ENCODE measurements at regions not wholly inside any gene's neighbourhood (a gene's known extent, or its start where the extent isn't known, plus 50 kb on each side); places are given as distances from the start of the nearest gene placed in this dataset.

DNA sequence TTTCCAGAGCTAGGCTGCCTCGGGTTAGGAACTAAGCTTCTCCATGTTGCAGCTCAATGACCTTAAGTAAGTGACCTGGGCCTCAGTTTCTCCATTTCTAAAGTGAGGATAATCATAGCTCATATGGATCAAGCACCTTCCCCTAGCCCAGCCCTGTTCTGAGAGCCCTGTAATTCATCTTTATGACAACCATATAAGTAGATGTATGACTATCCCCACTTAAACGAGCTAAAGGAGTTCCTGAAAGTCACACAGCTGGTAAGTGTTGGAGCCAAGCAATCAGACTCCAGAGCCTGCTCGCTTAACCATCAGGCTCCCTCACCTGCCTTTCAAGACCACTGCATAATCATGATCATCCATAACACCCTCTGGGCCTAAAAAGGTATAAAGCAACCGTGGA lies 135.4 kb downstream of the SP3 start:
- H3K4me3 ChIP-seq (ENCODE audit: low read depth, low read length), result no peak overlapping the region
- DNase-seq (ENCODE audit: low read depth), result no peak
- TF ChIP-seq CTCF (conservative IDR thresholded peaks at IDR 0.05; ENCODE audit: low read depth, low read length), result no peak

GRCh38 chr2:173830170-173830569 lies 135.0 kb downstream of the SP3 start:
- DNase-seq (ENCODE audit: low read depth), result no peak
- H3K4me3 ChIP-seq (ENCODE audit: low read depth, low read length), result no peak overlapping the region
- no peak for TF ChIP-seq CTCF (conservative IDR thresholded peaks at IDR 0.05; ENCODE audit: low read depth, low read length)

DNA sequence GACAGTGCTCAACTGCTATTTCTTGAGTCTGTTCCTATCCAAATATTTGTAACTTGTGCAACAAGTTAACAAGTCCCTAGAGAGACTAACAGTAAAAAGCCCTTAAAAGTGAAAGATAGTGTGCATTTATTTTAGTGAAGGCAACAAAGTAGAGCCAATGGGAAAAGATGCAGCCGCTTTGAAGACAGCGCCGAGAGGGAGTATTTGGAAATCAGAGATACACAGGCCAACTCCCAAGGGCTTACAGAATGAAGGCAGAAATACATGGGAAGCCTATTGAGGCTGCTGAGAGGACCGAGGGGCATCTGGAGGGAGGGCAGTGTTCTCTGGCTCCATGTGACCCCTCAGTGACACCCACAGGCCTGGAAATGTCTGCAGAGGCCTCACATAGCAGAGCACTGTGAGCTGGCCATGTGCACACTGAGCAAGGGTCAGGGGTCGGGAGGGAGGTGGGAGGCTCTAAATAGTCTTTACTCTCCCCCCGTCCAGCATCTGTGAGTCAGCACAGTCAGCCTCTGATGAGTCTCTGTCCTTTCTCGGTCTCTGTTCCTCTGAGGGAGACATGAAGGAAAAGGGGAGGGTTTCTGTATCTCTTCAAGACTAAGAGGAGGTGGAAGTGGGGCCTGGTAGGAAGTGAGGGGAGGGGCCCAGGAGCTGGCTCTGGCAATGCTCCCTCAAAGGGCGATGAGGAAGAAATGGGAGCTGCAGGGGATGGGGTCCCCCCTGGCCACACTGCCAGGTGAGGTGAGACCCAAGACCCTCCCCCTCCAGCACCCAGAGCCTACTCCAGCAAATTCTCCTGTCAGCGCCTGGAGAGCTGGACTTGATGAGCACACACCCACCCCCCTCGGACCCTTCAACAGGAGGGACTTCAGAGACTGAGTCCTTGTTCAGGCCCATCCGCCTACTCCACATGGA lies 133.6 kb downstream of the SP3 start:
- no peak for DNase-seq (ENCODE audit: low read depth)
- H3K4me3 ChIP-seq (ENCODE audit: low read depth, low read length), result no peak overlapping the region
- TF ChIP-seq CTCF (conservative IDR thresholded peaks at IDR 0.05; ENCODE audit: low read depth, low read length), result no peak

DNA sequence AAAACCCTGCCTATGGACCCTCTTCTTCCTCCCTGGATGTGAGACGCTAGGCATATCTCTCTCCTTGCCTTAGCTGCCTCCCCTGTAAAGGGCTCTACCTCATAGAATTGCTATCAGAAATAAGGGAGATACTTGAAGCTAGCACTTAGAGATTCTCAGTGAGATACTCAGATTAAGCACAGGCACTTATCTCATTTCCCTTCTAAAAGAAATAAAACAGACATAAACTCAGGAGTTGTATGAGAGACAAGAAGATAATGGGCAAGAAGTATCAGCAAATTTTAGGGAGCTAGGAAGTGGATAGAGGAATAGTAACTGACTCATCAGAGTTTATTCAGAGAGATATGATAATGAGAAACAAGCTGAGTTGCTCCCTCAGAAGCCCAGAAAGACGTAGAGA lies 131.0 kb downstream of the SP3 start:
- no peak for TF ChIP-seq CTCF (conservative IDR thresholded peaks at IDR 0.05; ENCODE audit: low read depth, low read length)
- DNase-seq (ENCODE audit: low read depth), result no peak

GRCh38 chr2:173835726-173836125 lies 129.4 kb downstream of the SP3 start:
- TF ChIP-seq CTCF (conservative IDR thresholded peaks at IDR 0.05; ENCODE audit: low read depth, low read length), result no peak
- no peak for DNase-seq (ENCODE audit: low read depth)
- no peak overlapping the region for H3K4me3 ChIP-seq (ENCODE audit: low read depth, low read length)

More for the DNA sequence above, 131.0 kb downstream of the SP3 start:
- no peak overlapping the region for H3K4me3 ChIP-seq (ENCODE audit: low read depth, low read length)

DNA sequence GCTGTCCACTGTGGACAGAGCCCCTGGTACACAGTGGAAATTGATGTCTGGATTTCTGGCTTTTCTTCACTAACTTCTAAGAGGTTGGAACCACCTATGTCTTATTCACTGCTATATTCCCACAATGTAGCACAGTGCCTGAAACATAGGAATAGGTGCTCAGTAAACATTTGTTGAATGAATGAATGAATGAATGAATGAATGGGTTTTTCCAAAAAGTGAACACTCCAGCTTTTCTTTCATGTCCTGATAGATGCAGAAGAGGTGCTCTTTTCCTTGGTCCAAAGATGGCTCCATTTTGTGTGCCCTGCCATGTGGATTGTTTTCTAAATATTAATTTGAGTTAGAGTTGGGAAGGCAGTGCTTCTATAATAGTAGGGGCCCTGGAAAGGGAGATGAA lies 124.1 kb downstream of the SP3 start:
- no peak for TF ChIP-seq CTCF (conservative IDR thresholded peaks at IDR 0.05; ENCODE audit: low read depth, low read length)
- H3K4me3 ChIP-seq (ENCODE audit: low read depth, low read length), result no peak overlapping the region
- DNase-seq (ENCODE audit: low read depth), result no peak

GRCh38 chr2:173843526-173843925 lies 121.6 kb downstream of the SP3 start:
- H3K4me3 ChIP-seq (ENCODE audit: low read depth, low read length), result no peak overlapping the region
- DNase-seq (ENCODE audit: low read depth), result no peak
- no peak for TF ChIP-seq CTCF (conservative IDR thresholded peaks at IDR 0.05; ENCODE audit: low read depth, low read length)

Measured in epithelial cell of proximal tubule (primary cell).